ENCODE measurements at regions not wholly inside any gene's neighbourhood (a gene's known extent, or its start where the extent isn't known, plus 50 kb on each side); places are given as distances from the start of the nearest gene placed in this dataset.

GRCh38 chr20:6888736-6889395 is 121.4 kb downstream of the BMP2 start:
- no peaks in the 10 kb centered on the region for H3K36me3 ChIP-seq
- intact Hi-C loops (cut with DNase I; ENCODE audit: low total_unique reads): no loop called here
- H3K27me3 ChIP-seq: no peaks in the 10 kb centered on the region
- no peaks in the 10 kb centered on the region for H3K4me1 ChIP-seq
- no peaks in the 10 kb centered on the region for H3K9me3 ChIP-seq
- H3K4me3 ChIP-seq: no peak overlapping the region
- no peak for DNase-seq
- WGBS, 2 donors (ENCODE audit: low coverage in 1 of 2): 72 to 78% methylated on average over 4 of the region's 4 CpGs
- TF ChIP-seq EP300 (IDR thresholded peaks at IDR 0.05; ENCODE audit: low read depth) (no peak), POLR2AphosphoS5 (IDR thresholded peaks at IDR 0.05) (no peak), POLR2A (IDR thresholded peaks at IDR 0.05) (no peak), CTCF (IDR thresholded peaks at IDR 0.05) (no peak)
- no peak overlapping the region for H3K27ac ChIP-seq
- in situ Hi-C loops (cut with MboI; ENCODE audit: low pct_ligation_motif_present in 1 of 4, low pct_unique_long_range_greater_than_20kb in 1 of 4, low sequenced_read_pairs in 3 of 4): no loop called here

- no peak for TF ChIP-seq POLR2AphosphoS5 (IDR thresholded peaks at IDR 0.05)
- TF ChIP-seq CTCF (IDR thresholded peaks at IDR 0.05): no peak
- TF ChIP-seq POLR2A (IDR thresholded peaks at IDR 0.05): no peak
- TF ChIP-seq EP300 (IDR thresholded peaks at IDR 0.05; ENCODE audit: low read depth): no peak
- no peaks in the 10 kb centered on the region for H3K9me3 ChIP-seq
- intact Hi-C loops (cut with DNase I; ENCODE audit: low total_unique reads) (no loop called here), in situ Hi-C loops (cut with MboI; ENCODE audit: low pct_ligation_motif_present in 1 of 4, low pct_unique_long_range_greater_than_20kb in 1 of 4, low sequenced_read_pairs in 3 of 4) (no loop called here)
- H3K4me3 ChIP-seq: no peak overlapping the region
- H3K27me3 ChIP-seq: no peaks in the 10 kb centered on the region
- DNase-seq: no peak
- no peak overlapping the region for H3K27ac ChIP-seq
- WGBS, 2 donors (ENCODE audit: low coverage in 1 of 2): 55 to 60% methylated on average over 1 of the region's 1 CpG
- no peaks in the 10 kb centered on the region for H3K36me3 ChIP-seq
- H3K4me1 ChIP-seq: no peaks in the 10 kb centered on the region
Measured at GRCh38 chr20:6892724-6893123, 125.2 kb downstream of the BMP2 start.

- Histone ChIP-seq H3K27ac (no peak overlapping the region), H3K4me3 (no peak overlapping the region), H3K9me3 (no peaks in the 10 kb centered on the region), H3K27me3 (no peaks in the 10 kb centered on the region), H3K36me3 (no peaks in the 10 kb centered on the region), H3K4me1 (no peaks in the 10 kb centered on the region)
- TF ChIP-seq EP300 (IDR thresholded peaks at IDR 0.05; ENCODE audit: low read depth): no peak
- TF ChIP-seq POLR2A (IDR thresholded peaks at IDR 0.05): no peak
- TF ChIP-seq POLR2AphosphoS5 (IDR thresholded peaks at IDR 0.05): no peak
- TF ChIP-seq CTCF (IDR thresholded peaks at IDR 0.05): no peak
- intact Hi-C loops (cut with DNase I; ENCODE audit: low total_unique reads): no loop called here
- in situ Hi-C loops (cut with MboI; ENCODE audit: low pct_ligation_motif_present in 1 of 4, low pct_unique_long_range_greater_than_20kb in 1 of 4, low sequenced_read_pairs in 3 of 4): no loop called here
- 75% methylated on average over 3 of the region's 3 CpGs; no CpG with 5 or more reads in 1 of the 2 donors for WGBS, 2 donors (ENCODE audit: low coverage in 1 of 2)
- DNase-seq: no peak
Measured at GRCh38 chr20:6898928-6899327, 131.4 kb downstream of the BMP2 start.

GRCh38 chr20:6906871-6907270 is 139.4 kb downstream of the BMP2 start:
- 52 to 58% methylated on average over 2 of the region's 2 CpGs for WGBS, 2 donors (ENCODE audit: low coverage in 1 of 2)
- in situ Hi-C loops (cut with MboI; ENCODE audit: low pct_ligation_motif_present in 1 of 4, low pct_unique_long_range_greater_than_20kb in 1 of 4, low sequenced_read_pairs in 3 of 4): no loop called here

More at GRCh38 chr20:6906871-6907270, 139.4 kb downstream of the BMP2 start:
- no peak for DNase-seq
- H3K9me3 ChIP-seq: no peaks in the 10 kb centered on the region
- no peak overlapping the region for H3K4me3 ChIP-seq
- H3K27me3 ChIP-seq: no peaks in the 10 kb centered on the region
- intact Hi-C loops (cut with DNase I; ENCODE audit: low total_unique reads): no loop called here
- no peaks in the 10 kb centered on the region for H3K4me1 ChIP-seq
- no peak overlapping the region for H3K27ac ChIP-seq
- TF ChIP-seq CTCF (IDR thresholded peaks at IDR 0.05) (no peak), EP300 (IDR thresholded peaks at IDR 0.05; ENCODE audit: low read depth) (no peak), POLR2A (IDR thresholded peaks at IDR 0.05) (no peak), POLR2AphosphoS5 (IDR thresholded peaks at IDR 0.05) (no peak)
- H3K36me3 ChIP-seq: no peaks in the 10 kb centered on the region

Data from transverse colon (tissue), 4 donors.